ENCODE measurements at regions not wholly inside any gene's neighbourhood (a gene's known extent, or its start where the extent isn't known, plus 50 kb on each side); places are given as distances from the start of the nearest gene placed in this dataset.

- TF ChIP-seq POLR2AphosphoS5 (IDR thresholded peaks at IDR 0.05; ENCODE audit: low read depth, low read length) (no peak), TAF1 (IDR thresholded peaks at IDR 0.05; ENCODE audit: borderline replicate concordance, low read depth, low read length) (no peak)
Measured at GRCh38 chr7:15845461-15845860, 159.0 kb upstream of the MEOX2 start.

Data from GM12892 (cell line).